GM10266 (cell line): ENCODE measurements at regions not wholly inside any gene's neighbourhood (a gene's known extent, or its start where the extent isn't known, plus 50 kb on each side); places are given as distances from the start of the nearest gene placed in this dataset.

ENCODE experiments used
- DNase-seq: peaks from one replicate; pipeline ENCODE4 v3.0.0; 2012; ENCODE audit errors: extremely low spot score
- CTCF ChIP-seq: IDR thresholded peaks from 2 replicates; pipeline ENCODE4 v1.5.1; 2012; ENCODE audit warnings: mild to moderate bottlenecking, low read depth; ENCODE audit not compliant: control insufficient read depth, insufficient read depth; ENCODE audit errors: missing control alignments

DNA sequence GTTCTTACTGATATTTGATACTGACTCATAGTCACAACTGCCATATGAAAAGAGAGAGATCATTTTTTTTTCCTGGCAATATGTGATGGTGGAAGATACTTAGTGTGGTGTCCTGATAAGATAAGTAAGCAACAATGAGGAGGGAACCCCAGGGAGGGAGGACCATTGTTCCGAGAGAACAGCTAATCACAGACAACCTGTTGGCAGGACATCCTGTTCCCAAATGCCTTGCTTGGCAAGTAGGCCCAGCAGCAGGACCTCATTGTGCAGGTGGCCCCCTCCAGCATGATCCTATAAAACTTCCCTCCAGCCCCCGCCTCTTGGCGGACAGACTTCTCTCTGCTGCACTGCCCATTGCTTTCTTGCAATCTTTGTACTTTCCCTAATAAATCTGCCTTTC, 329.4 kb upstream of the CHRM3 start:
- no peak for TF ChIP-seq CTCF
- no peak for DNase-seq

- no peak for DNase-seq
- no peak for TF ChIP-seq CTCF
Measured at GRCh38 chr1:239053279-239053678, 333.1 kb upstream of the CHRM3 start.

DNA sequence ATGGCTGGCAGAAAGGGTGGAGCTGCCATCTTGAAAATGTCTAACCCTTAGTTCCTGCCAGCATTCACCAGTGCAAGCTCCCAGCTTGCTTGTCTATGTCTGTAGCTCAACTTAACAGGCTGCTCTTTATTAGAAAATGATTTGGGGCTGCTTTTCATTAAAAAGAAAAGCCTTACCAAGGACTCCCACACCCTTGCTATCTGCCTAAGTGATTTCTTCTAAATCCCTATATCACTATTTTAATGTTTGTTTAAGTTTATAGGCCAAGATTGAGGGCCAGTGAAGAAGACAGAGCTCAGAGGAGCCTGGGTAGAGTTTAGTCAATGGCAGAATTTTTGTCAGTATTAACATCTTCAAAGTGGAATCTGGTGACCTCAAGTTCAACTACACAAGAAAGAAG, 336.8 kb upstream of the CHRM3 start:
- DNase-seq = no peak
- no peak for TF ChIP-seq CTCF

- no peak for DNase-seq
- TF ChIP-seq CTCF = no peak
Measured at GRCh38 chr1:239044829-239045228, 341.5 kb upstream of the CHRM3 start.

GRCh38 chr1:239040523-239040922, 345.8 kb upstream of the CHRM3 start:
- no peak for TF ChIP-seq CTCF
- no peak for DNase-seq

DNA sequence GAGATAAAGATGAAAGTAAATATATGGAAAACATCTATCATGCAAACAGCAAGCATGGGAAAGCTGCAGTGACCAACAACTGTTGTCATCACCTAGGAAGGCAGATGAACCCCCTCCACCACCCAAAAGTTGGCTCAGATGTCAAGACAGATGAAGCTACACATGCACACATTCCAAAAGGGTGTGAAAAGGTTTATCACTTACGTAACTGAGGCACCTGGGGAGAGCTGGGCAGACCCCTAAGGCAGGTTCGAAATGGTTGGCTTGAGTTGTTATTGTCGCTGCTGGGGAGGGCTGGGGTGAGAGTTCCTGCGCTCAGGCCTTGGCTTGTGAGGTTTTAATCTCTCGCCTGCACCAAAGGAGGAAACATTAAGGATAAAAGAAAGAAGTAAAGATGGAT, 355.1 kb upstream of the CHRM3 start:
- no peak for TF ChIP-seq CTCF

DNA sequence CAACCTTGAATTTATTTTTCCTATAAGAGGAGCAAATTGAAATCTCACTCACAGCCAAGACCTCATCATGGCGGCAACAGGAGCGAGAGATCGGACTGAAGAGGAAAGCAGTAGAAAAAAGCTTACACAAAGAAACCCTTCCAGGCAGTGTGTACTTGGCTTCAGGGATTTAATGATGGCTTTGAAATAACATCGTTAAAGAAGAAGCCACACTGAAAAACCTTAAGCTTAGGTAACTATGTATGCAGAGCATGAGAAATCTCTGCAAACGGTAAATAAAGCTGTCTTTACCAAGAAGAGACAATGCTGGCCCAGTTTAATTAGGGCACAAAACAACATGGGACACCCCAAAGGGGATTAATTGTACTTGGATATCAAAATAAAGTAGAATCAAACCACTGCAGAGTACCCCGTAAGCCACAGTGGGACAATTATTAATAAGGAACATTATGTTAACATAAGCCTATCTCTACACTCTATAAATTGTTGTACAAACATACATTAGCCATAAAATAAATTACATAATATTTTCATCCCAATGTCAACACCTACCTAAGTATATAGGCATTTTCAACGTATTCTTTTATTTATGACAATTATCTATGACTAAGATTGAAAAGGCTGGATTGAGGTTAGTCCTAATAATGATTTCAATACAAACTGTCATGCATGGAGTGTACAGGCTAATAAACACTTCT, 360.2 kb upstream of the CHRM3 start:
- no peak for TF ChIP-seq CTCF
- DNase-seq = no peak

More for the DNA sequence above, 355.1 kb upstream of the CHRM3 start:
- DNase-seq = no peak
